HG02642 (cell line): ENCODE measurements at regions not wholly inside any gene's neighbourhood (a gene's known extent, or its start where the extent isn't known, plus 50 kb on each side); places are given as distances from the start of the nearest gene placed in this dataset.
"Not testable (repeated sequence)": the region's sequence is repeated elsewhere in the genome, so short reads cannot be mapped to it uniquely, and the experiment has no call there.

Experiments used
- ATAC-seq: cut with Tn5 transposase; IDR thresholded peaks from one replicate; pipeline ENCODE4 v1.9.1; 2021; ENCODE audit warnings: mild to moderate bottlenecking; ENCODE audit not compliant: unreplicated experiment, poor library complexity

DNA sequence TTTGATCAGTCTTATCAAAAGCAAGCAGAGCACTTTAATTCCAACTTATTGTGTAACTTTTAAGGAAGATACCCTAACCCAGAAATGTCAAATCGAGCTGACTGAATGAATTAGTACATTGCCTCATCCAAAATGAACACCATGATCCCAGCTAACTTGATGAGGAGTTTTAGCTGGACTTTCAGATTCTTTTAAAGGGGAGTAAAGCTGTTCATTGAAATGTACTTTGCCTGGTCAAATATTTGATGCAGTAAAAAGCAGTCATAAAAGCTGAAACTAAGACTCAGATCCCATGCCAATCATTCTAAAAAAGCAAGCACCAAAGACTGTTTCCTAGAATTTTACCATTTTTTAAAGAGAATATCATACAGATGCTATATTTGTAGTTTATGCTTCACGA lies 114.1 kb downstream of the FSCB start:
- no peak for ATAC-seq

DNA sequence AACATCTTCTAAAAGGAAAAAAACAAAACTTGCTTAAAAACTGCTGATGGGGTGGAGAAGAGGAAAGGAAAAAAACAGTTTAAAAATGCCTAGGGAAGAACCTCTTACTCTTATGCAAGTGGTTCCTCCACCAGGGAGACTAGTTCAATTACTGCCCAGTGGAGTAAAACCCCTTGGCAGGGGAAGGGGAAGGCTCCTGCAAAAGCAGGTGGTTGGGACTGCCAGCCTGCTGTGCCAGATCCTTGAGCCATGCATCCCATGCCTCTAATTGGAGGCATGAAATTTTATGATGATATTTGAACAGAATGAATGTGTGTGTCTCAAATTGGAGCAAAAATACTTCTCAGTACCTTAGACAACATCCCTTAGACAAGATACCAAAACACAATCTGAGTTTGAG lies 118.8 kb downstream of the FSCB start:
- no peak for ATAC-seq

DNA sequence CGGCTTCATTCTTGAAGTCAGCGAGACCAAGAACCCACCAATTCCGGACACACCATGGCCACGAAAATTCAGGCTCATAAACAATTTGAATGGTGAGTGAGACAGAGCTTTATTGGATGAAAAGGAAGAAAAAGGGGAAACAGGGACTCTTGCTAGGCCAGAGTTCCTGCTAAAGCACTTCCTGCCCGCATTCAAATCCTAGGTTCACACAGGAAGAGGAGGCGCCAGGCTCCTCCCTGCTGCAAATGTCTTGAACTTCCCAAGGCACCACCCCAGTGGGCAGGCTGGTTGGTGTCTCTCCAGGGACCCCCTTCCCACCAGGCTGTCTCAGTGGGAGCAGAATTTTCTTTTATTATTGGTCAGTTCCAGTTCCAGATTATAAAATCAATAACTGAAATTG lies 121.2 kb downstream of the FSCB start:
- ATAC-seq = no peak

DNA sequence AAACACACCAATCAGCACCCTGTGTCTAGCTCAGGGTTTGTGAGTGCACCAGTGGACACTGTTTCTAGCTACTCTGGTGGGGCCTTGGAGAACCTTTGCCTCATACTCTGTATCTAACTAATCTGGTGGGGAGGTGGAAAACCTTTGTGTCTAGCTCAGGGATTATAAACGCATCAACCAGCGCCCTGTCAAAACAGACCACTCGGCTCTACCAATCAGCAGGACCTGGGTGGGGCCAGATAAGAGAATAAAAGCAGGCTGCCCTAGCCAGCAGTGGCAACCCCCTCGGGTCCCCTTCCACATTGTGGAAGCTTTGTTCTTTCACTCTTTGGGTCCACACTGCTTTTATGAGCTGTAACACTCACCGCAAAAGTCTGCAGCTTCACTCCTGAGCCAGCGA lies 121.8 kb downstream of the FSCB start:
- ATAC-seq = not testable (repeated sequence)

DNA sequence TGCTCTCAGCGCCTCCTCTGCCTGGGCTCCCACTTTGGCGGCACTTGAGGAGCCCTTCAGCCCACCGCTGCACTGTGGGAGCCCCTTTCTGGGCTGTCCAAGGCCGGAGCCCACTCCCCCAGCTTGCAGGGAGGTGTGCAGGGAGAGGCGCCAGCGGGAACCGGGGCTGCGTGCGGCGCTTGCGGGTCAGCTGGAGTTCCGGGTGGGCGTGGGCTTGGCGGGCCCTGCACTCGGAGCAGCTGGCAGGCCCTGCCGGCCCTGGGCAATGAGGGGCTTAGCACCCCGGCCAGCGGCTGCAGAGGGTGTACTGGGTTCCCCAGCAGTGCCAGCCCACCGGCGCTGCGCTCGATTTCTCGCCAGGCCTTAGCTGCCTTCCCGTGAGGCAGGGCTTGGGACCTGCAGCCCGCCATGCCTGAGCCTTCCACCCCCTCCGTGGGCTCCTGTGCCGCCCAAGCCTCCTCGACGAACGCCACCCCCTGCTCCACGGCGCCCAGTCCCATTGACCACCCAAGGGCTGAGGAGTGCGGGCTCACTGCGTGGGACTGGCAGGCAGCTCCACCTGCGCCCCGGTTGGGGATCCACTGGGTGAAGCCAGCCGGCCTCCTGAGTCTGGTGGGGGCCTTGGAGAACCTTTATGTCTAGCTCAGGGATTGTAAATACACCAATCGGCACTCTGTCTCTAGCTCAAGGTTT lies 122.3 kb downstream of the FSCB start:
- not testable (repeated sequence) for ATAC-seq

DNA sequence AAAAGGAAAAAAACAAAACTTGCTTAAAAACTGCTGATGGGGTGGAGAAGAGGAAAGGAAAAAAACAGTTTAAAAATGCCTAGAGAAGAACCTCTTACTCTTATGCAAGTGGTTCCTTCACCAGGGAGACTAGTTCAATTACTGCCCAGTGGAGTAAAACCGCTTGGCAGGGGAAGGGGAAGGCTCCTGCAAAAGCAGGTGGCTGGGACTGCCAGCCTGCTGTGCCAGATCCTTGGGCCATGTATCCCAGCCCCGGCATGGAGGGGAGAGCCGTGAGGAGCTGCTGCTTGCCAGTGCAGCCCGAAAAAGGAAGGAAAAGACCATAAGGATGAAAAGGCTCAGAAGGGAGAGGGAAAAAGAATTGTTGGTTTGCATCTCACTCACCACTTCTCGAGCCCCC lies 123.0 kb downstream of the FSCB start:
- ATAC-seq = no peak

DNA sequence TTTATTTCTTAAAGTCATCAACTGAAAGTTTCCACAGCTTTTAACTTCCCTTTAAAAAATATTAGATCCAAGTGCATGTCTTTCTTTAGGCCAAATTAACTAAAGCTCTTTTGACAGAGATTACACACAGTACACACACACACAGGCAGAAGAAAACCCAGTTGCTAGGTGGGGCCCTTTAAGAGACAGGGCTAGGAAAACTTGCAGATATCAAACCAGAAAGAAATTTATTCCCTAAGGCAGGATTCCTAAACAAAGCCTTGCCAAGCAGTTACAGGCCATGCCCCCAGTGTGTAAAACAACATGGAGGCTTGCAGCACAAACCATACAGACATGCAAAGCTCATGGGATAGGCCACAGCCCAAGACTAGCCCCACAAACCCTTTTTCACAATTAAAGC lies 123.4 kb downstream of the FSCB start:
- no peak for ATAC-seq

DNA sequence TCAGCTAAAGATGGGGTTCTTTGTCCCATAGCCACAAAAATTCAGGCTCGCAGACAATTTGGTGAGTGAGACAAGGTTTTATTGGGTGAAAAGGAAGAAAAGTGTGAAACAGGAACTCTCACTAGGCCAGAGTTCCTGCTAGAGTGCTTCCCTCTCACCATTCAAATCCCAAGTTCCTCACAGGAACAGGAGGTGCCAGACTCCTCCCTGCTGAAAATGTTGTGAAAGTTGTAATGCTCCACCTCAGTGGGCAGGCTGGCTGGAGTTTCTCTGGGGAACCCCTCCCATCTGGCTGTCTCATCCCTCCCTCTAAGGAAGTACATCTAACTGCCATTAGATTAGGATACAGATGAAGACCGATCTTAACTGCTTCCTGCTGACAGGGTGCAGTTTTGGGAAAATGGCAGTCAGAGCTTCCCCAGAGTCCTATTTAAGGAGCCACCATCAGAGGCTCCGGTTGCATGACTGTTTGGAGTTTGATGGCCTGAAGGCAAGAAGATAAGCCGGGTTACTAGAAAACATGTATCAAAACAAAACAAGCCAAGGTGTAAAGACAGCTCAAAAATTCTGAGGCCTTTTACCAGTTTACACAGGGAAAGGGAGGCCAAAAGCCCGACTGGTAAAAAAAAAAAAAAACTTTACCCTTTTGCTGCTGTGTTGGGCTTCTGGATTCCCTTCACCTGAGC lies 127.6 kb downstream of the FSCB start:
- no peak for ATAC-seq

DNA sequence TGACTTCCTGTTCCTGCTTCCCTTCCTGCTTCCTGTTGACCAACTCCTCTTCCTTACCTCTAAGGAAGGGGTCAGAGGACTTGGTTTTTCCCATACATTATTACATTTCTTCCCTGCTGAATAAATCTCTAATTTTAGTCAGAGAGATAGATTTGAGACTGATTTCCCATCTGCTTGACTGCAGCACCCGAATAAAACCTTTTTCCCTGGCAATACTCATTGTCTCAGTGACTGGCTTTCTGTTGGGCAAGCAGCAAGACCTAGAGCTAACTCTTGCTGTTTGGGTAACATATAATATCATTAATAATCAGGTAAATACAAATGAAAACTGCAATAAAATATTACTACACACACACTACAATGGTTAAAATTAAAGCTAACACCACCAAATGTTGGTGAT lies 132.2 kb downstream of the FSCB start:
- no peak for ATAC-seq

DNA sequence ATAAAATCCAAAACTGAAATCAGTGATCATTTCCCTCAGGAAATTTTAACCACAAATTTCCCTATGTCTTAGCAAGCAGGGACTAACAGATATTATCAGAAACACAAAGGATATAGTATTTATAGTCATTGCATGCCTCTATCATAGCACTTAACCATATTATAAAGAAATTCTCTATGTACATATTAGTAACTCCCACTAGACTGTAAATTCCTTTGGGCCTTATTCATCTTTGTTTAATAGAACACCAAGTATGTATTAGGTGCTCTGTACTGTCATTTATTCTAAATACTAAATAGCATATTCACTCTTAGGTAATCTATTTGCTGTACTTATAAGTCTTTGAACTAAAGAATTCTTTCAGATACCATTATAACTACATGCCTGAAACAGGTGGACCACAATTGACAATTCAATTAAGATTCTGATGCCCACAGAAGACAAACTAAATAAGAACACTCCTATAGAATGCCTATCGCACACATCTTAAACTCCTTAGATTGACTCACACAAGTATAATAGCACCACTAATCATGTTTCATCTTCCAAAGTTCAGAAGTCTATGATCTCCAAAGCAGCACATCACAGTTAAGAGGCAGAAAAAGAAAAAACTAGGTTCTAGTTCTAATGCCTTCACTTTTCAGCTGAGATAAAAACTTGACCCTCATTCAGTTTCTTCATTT lies 134.1 kb downstream of the FSCB start:
- ATAC-seq = no peak

DNA sequence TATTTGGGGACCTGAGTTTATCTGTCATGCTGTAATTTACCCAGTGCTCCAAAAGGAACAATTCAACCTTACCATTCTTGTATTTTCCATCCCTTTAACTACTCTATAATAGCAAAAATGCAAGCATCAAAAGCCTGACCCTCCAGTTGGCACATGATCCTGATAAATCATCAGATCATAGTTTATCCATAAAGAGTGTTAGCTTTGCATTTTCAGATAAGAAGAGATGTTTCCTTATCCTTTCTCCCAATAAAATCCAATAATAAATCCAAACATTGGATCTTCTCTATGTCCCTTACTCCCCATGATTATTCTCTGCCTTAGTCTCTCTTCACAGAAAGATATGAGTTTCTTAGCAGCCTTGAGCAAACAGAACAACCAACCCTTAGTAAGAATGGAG lies 134.9 kb downstream of the FSCB start:
- no peak for ATAC-seq

DNA sequence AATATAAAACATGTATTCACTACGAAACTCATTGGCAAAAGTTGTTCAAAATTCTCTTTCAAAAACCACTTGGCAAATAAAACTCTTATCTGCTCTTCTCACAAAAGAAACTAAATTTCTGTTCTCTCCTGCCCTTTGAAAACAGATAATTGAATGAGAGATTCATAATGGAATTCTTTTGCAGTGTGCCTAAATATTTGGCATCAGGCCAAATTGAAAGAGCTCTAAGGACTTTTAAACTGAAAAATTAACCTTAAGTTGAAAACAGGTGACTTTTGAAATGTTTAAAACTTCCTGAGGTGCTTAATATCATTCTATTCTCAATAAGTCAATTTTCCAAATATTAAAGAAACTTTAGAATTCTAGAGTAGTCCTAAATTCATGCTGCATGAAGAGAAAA lies 136.4 kb downstream of the FSCB start:
- no peak for ATAC-seq

DNA sequence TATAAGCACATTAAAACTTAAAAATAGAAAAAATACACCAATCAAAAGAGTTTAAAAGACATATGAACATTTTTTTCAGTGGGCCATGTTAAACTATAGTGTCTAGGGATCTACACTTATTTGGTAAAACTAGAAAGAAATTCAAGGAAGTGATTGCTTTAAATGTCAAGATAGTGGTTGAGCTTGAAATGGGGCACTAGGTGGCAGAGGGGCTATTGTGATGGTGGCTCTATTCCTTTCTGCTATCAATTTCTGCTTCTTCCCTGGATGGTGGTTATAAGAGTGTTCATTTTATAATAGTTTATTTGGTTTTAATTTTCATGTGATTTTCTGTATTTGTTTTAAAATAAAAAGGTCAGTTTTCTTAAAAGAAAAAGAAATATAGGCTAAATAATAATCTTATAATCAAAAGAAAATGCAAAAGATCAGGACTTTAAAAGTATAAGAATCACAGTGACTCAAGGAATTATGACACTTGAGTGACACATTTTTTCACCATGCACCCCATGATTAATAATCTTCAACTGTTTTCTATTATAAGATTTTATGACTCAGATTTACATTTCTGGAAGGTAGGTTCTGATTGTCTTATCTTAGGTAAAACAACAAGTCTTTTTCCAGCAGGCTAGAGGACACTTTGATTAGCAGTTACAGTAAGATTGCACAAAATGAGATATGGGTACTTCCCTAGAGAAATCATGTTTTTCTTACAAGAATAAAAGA lies 137.5 kb downstream of the FSCB start:
- no peak for ATAC-seq

DNA sequence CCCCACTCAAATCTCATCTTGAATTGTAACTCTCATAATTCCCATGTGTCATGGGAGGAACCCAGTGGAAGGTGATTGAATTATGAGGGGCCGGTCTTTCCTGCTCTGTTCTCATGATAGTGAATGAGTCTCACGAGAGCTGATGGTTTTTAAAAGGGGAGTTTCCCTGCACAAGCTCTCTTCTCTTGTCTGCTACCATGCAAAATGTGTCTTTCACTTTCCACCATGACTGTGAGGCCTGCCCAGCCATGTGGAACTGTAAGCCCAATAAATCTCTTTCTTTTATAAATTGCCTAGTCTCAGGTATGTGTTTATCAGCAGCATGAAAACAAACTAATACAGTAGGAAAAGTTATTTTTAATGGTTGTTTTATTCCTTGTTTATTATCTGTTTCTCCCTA lies 146.0 kb downstream of the FSCB start:
- ATAC-seq = no peak

DNA sequence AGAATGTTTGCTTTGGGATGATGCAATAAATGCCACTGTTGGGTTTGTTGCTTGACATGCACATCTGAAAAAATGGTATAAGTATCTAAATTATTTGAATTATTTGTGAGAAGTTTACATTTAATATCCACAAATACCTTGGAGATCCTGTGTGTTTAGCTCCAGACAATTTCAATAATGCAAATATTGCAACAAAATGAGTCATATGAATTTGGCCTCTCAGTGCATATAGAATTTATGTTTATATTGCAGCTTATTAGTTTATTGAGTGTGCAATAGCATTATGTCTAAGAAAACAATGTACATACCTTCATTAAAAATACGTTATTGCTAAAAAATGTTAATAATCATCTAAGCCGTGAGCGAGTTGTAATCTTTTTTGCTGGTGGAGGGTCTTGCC lies 153.3 kb downstream of the FSCB start:
- no peak for ATAC-seq

DNA sequence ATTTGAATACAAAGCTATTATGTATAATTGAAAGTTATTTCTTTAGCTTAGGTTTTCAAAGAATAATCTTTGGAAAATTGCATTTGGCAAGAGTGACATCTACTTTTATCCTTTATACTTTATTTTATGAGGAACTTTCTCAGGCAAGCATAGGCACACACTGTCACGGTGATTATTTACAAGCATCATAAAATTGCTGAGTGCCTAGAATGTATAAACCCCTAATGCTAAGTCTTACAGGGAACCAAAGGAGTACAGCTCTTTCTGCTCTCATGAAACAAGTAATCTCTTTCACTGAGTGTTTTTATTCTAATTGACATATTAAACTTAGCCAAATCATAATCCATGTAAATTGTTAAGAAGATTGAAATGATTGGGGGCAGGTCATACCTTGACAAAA lies 154.9 kb downstream of the FSCB start:
- ATAC-seq = no peak

DNA sequence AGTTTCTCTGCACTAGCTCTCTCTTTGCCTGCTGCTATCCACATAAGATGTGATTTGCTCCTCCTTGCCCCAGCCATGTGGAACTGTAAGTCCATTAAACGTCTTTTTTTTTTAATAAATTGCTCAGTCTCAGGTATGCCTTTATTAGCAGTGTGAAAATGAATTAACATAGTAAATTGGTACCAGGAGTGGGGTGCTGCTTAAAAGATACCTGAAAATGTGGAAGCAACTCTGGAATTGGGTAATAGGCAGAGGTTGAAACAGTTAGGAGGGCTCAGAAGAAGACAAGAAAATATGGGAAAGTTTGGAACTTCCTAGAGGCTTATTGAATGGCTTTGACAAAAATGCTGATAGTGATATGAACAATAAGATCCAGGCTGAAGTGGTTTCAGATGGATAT lies 159.8 kb downstream of the FSCB start:
- ATAC-seq = no peak

DNA sequence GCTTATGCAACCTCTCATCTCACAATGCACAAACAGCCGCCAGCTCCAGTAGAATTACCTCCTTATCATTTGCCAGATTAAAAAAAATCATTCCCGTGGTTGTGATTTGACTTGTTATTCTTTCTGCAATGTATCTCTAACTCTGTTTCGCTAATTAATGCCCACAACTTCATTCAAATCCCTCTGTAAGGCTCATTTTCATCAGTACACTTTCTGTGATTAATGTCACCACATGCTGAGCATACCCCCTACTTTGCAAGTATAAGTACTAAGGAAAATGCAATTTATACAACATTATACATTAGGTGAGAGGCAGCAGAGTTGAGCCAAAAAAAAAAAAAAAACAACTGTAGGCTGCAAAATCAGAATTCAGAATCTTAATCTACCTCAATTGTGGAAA lies 166.0 kb downstream of the FSCB start:
- ATAC-seq = no peak

DNA sequence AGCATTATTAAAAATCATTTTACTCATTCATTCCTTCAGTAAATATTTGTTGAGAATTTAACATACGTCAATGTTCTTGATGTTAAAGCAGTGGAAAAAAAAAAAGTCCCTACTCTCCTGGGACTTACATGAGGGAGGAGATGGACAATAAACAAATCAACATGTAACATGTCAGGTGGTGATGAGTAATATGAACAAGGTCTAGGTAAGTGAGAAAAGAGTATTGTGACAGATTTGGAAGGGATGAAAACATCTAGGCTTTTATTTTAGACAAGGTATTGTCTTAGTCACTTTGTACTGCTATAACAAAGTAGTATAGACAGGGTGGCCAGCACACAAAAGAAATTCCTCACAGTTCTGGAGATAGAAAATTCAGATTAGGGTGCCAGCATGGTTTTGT lies 167.2 kb downstream of the FSCB start:
- ATAC-seq = no peak

DNA sequence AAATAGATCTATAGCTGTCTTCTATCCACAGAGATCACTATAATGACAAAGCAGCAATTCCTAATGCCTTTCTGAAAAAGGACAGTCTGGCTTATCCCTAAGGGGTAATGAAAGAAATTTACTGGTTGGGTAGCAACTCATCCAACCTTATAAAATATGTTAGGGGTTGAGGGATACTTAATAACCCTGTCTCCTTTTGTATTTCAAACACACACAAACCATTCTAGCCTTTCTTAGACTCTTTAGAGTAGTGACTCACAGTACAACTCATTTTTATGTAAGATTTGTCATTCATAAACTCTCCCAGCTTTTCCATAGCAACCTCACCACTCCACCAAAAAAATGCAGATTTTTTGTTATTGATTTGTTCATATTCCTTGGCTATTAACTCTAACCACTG lies 167.9 kb downstream of the FSCB start:
- no peak for ATAC-seq

DNA sequence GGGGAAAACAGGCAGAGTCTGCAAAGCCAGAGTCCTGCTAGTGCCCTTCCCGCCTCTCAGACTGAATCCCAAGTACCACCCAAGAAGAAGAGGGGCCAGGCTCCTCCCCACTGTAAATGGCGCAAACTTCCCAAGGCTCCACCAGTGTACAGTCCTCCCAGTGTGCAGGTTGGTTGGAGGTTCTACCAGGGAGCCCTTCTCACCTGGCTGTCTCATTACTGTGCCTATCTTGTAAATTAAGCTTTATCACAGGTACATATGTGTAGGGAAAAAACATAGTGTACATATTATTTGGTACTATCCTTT lies 189.7 kb downstream of the FSCB start:
- no peak for ATAC-seq
